ENCODE measurements at regions not wholly inside any gene's neighbourhood (a gene's known extent, or its start where the extent isn't known, plus 50 kb on each side); places are given as distances from the start of the nearest gene placed in this dataset.

DNA sequence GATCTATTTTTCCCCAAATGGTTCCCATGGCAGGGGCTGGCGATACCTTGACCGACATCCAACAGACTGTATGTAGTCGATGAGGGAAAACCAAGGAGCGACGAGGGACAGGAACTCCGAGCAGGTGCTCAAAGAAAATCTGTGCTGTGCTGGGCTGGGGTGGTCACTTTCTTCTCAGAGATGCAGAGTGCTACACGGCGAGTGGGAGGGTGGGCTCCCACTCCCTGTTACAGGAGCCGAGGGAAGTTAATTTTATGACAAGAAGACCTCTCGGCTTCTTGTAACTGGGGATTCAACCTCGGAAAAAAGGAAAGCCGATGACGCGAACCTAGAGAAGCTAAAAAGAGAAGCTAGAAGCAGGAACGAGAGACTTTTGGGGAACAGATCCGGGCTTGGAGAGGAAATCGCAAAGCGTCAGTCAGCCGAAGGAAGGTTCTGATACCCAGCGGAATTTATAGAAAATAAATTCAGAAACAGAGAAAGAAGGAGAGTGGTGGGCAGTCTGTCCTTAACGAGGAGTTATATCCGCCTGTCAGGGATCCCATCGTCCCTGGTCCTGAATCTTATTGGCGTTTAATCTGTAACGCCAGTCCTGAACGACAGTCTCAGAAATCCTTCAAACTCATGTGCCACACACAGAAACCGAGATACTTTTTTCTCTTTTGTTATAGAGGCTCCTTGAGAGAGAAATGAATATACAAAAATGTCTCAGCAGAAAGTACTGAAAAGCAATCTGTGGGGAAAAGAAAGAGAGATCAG lies 84.6 kb upstream of the ZNF322 start:
- TF ChIP-seq, protein P1, sequence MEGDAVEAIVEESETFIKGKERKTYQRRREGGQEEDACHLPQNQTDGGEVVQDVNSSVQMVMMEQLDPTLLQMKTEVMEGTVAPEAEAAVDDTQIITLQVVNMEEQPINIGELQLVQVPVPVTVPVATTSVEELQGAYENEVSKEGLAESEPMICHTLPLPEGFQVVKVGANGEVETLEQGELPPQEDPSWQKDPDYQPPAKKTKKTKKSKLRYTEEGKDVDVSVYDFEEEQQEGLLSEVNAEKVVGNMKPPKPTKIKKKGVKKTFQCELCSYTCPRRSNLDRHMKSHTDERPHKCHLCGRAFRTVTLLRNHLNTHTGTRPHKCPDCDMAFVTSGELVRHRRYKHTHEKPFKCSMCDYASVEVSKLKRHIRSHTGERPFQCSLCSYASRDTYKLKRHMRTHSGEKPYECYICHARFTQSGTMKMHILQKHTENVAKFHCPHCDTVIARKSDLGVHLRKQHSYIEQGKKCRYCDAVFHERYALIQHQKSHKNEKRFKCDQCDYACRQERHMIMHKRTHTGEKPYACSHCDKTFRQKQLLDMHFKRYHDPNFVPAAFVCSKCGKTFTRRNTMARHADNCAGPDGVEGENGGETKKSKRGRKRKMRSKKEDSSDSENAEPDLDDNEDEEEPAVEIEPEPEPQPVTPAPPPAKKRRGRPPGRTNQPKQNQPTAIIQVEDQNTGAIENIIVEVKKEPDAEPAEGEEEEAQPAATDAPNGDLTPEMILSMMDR (IDR thresholded peaks at IDR 0.05) = no peak
- no peak for TF ChIP-seq POLR2A (IDR thresholded peaks at IDR 0.05)
